Bronchial epithelial cell (primary cell): ENCODE measurements at regions not wholly inside any gene's neighbourhood (a gene's known extent, or its start where the extent isn't known, plus 50 kb on each side); places are given as distances from the start of the nearest gene placed in this dataset.
A peak's percentile ranks its signal among the peaks of the same experiment; 100 is the strongest.

Experiments
- DNase-seq: peaks from one replicate; pipeline ENCODE4 v3.0.0-alpha.2; 2010; ENCODE audit warnings: low read depth
- FAIRE-seq: peaks from 2 replicates; lab custom pipeline; 2011; peaks lifted over from hg19 to GRCh38; lab: Jason Lieb, UNC
- H3K27me3 ChIP-seq: 2 replicates; pipeline ENCODE4 v1.5.1; 2011; ENCODE audit warnings: low read length; ENCODE audit not compliant: control insufficient read depth, insufficient read depth
- H3K36me3 ChIP-seq: 2 replicates; pipeline ENCODE4 v1.5.1; 2011; ENCODE audit warnings: low read length; ENCODE audit not compliant: control insufficient read depth, insufficient read depth
- H3K4me3 ChIP-seq: 2 replicates; pipeline ENCODE4 v1.5.1; 2011; ENCODE audit warnings: mild to moderate bottlenecking, low read depth, low read length, control low read depth
- TF ChIP-seq, protein P1 (sequence below): IDR thresholded peaks from 2 replicates; pipeline ENCODE4 v1.5.1; 2011; ENCODE audit warnings: mild to moderate bottlenecking, moderate library complexity, low read length, control low read depth, inconsistent platforms; ENCODE audit not compliant: insufficient read depth, severe bottlenecking

DNA sequence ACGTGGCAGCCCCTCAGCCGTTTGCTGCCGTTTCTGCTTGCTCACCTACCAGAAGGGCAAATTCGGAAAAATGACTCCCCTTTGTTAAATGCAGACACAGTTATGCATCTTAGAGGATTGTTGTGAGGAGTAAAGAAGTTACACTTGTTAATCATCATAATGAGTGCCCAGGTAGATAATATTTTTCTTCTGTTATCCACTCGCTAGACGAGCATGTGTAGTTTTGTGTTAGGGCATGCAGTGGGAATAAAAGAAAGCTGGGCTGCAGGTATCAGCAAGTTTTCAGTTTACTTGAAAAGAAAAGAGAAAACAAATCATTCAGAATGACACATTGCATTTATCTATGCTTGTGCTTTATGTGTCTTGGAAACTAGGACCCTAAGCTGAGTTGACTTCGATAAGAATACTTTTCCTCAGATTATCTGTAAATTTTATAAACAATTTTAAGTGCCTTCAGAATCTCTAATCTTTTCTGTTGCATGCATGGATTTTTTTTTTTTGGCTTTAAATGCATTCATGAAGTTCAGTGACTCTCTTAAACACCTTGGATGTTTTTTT, 365.3 kb downstream of the QKI start:
- Histone ChIP-seq H3K27me3 (no peaks in the 10 kb centered on the region), H3K36me3 (no peaks in the 10 kb centered on the region), H3K4me3 (no peak overlapping the region)
- TF ChIP-seq, protein P1, sequence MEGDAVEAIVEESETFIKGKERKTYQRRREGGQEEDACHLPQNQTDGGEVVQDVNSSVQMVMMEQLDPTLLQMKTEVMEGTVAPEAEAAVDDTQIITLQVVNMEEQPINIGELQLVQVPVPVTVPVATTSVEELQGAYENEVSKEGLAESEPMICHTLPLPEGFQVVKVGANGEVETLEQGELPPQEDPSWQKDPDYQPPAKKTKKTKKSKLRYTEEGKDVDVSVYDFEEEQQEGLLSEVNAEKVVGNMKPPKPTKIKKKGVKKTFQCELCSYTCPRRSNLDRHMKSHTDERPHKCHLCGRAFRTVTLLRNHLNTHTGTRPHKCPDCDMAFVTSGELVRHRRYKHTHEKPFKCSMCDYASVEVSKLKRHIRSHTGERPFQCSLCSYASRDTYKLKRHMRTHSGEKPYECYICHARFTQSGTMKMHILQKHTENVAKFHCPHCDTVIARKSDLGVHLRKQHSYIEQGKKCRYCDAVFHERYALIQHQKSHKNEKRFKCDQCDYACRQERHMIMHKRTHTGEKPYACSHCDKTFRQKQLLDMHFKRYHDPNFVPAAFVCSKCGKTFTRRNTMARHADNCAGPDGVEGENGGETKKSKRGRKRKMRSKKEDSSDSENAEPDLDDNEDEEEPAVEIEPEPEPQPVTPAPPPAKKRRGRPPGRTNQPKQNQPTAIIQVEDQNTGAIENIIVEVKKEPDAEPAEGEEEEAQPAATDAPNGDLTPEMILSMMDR: no peak
- FAIRE-seq (no peak), DNase-seq (peak; percentile 29)

DNA sequence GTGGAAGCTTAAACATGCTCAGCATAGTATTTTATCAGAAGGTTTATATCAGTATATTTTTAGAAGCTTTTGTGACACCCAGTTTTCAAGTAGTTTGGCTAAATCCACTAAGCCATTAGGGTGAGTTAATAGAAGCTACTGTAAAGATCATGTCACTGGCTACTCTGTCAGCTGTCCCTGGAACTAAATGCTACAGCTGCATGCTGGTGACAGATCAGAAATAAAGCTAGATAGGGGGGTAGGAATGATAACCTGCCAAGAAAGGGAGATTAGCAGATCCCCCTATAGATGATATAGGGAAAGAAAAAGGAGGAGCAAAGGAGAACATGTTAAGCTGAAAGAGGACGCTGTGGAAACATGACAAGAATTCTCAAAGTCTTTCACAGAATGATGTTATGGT, 363.2 kb downstream of the QKI start:
- H3K36me3 ChIP-seq: no peaks in the 10 kb centered on the region
- no peak for FAIRE-seq
- H3K4me3 ChIP-seq: no peak overlapping the region
- no peaks in the 10 kb centered on the region for H3K27me3 ChIP-seq
- TF ChIP-seq, protein P1: no peak
- no peak for DNase-seq

DNA sequence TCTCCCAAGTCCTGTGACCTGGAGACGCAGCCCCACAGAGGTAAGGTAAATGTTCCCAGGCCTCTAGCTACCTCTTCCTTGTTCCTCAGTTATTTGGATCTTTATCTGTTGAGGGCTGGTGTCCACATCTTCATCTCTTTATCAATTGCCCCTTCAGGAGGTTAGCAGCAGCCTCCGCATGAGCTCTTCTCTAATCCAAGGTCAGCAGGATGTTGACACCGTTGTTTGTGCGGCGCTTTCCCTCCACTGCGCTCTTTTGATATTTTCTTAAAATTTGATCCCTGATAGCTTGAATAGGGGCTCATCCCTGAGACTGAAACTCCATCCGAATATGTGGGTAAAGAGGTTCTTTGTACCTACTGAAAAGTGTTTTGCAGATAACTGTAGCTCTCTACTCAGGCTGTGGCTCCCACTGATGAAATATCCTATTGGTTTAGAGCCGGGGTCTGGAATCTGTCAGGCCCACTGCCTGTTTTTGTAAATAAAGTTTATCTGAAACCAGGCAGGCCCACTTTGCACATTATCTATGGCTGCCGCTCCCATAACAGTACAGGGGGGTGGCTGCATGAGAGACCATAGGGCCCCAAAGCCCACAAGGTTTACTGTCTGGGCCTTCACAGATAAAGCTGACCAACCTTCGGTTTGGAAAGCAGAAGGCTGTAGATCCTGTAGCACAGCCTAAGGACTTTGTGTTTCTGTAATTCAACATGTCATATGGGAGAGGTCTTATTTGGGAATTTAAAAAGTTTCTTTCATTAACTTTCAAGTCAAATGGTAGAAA, 362.6 kb downstream of the QKI start:
- Histone ChIP-seq H3K36me3 (no peaks in the 10 kb centered on the region), H3K27me3 (no peaks in the 10 kb centered on the region), H3K4me3 (no peak overlapping the region)
- DNase-seq (no peak), FAIRE-seq (no peak)
- TF ChIP-seq, protein P1: no peak

DNA sequence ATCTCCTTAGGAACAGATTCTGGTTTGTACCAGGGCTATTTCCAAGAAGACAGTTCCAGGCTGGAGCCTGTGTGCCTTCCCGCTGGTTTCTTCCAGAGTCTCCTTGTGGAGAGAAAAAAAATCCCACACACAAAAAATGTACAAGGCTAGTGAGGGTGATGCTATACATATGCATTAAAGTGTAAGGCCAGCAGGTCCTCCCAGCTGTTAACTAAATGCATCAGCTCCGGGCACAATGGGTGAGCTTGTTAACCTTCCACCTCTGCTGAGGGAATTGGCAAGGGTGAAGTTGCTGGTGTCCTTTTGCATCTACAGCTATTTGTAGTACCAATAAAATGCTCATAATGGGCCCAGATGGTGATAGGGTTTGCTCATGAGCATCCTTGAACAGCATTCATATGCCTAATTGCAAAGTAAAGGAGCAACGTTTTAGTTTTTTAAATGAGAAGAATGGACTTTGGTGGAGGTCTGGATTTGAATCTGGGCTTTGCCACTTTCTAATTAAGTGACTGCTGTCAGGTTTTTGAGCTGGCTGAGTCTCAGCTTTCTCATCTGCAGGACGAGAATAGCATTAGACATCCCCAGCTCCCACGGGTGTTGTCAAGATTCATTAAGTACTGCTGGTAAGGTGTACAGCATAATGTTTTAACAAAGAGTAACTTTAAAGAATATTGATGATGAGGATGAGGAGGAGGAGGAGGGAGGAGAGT, 361.8 kb downstream of the QKI start:
- TF ChIP-seq, protein P1: no peak
- H3K27me3 ChIP-seq: no peaks in the 10 kb centered on the region
- no peak for FAIRE-seq

DNA sequence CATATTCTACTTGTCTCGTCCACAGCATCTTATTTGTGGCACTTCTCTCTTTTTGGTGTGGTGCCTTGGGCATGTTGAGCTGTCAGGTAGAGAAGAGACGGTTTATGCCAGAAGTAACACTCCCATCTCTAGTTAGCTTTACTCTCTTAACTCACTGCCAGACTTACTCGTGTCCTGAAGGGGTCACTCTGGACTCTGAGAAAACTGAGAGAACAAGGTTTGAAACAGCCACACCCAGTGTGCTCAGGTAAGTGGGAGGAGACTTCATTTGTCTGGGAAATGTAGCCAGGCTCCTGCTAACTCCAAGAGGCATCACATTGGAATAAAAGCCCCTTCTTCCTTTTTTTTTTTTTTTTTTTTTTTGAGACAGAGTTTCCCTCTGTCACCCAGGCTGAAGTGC, 360.8 kb downstream of the QKI start:
- Histone ChIP-seq H3K27me3 (no peaks in the 10 kb centered on the region), H3K4me3 (no peak overlapping the region), H3K36me3 (no peaks in the 10 kb centered on the region)
- no peak for DNase-seq
- TF ChIP-seq, protein P1: no peak
- FAIRE-seq: no peak

More for the DNA sequence above, 361.8 kb downstream of the QKI start:
- DNase-seq: no peak
- no peaks in the 10 kb centered on the region for H3K36me3 ChIP-seq
- H3K4me3 ChIP-seq: no peak overlapping the region
